Lung (tissue), 11 donors: ENCODE measurements at regions not wholly inside any gene's neighbourhood (a gene's known extent, or its start where the extent isn't known, plus 50 kb on each side); places are given as distances from the start of the nearest gene placed in this dataset.

Experiments used
- ATAC-seq: fragments of 200-7000 bp; cut with Tn5 transposase; one replicate; pipeline ENCODE4 v1.9.1; 2020; ENCODE audit warnings: moderate number of reproducible peaks; ENCODE audit not compliant: insufficient read depth, low FRiP score
- DNase-seq, 3 donors: peaks; one replicate each; pipeline ENCODE4 v3.0.0-alpha.2; 2013 to 2017
- H3K27ac ChIP-seq, 2 donors: one replicate each; pipeline ENCODE4 v1.5.1; 2013; ENCODE audit warnings: mild to moderate bottlenecking in 2 of 2, moderate library complexity in 2 of 2, control low read depth in 1 of 2, inconsistent platforms in 1 of 2, low read depth in 1 of 2, low read length in 1 of 2
- H3K27me3 ChIP-seq, 3 donors: one replicate each; pipeline ENCODE4 v1.5.1; 2013; ENCODE audit warnings: low read length in 2 of 3; ENCODE audit not compliant: control insufficient read depth in 3 of 3, insufficient read depth in 3 of 3
- H3K36me3 ChIP-seq, 4 donors: one replicate each; pipeline ENCODE4 v1.5.1; 2013; ENCODE audit warnings: low read length in 4 of 4, mild to moderate bottlenecking in 1 of 4, moderate library complexity in 1 of 4; ENCODE audit not compliant: control insufficient read depth in 4 of 4, insufficient read depth in 4 of 4
- H3K4me1 ChIP-seq, 5 donors: one replicate each; pipeline ENCODE4 v1.5.1; 2013; ENCODE audit warnings: low read length in 5 of 5, mild to moderate bottlenecking in 2 of 5, moderate library complexity in 1 of 5; ENCODE audit not compliant: control insufficient read depth in 5 of 5, insufficient read depth in 5 of 5
- H3K4me3 ChIP-seq: one replicate; pipeline ENCODE4 v1.5.1; 2013; ENCODE audit warnings: mild to moderate bottlenecking, control low read depth, moderate library complexity
- H3K9ac ChIP-seq, 2 donors: one replicate each; pipeline ENCODE4 v1.5.1; 2013; ENCODE audit warnings: low read length in 2 of 2, control low read depth in 1 of 2; ENCODE audit not compliant: insufficient read depth in 1 of 2
- H3K9me3 ChIP-seq, 4 donors: one replicate each; pipeline ENCODE4 v1.5.1; 2013; ENCODE audit warnings: low read length in 3 of 4, mild to moderate bottlenecking in 1 of 4, moderate library complexity in 1 of 4; ENCODE audit not compliant: control insufficient read depth in 4 of 4, insufficient read depth in 3 of 4
- WGBS, 2 donors: extraction: QIAGEN DNeasy Blood & Tissue Kit; methylation state at CpG; one replicate each; pipeline ENCODE4 v1.1.7; 2013; 5-methylcytosine and 5-hydroxymethylcytosine counted together
- TF ChIP-seq, protein P1 (sequence below): IDR thresholded peaks from 2 replicates; pipeline ENCODE4 v1.5.1; 2012; ENCODE audit warnings: mild to moderate bottlenecking; ENCODE audit errors: control extremely low read depth, extremely low read depth
- donor health status: control.
- donor health status: control.
- donor health status: Bipolar disorder and iron deficiency.
- donor health status: healthy.
- donor health status: DM: yes; HTN: yes; CAD: no.

DNA sequence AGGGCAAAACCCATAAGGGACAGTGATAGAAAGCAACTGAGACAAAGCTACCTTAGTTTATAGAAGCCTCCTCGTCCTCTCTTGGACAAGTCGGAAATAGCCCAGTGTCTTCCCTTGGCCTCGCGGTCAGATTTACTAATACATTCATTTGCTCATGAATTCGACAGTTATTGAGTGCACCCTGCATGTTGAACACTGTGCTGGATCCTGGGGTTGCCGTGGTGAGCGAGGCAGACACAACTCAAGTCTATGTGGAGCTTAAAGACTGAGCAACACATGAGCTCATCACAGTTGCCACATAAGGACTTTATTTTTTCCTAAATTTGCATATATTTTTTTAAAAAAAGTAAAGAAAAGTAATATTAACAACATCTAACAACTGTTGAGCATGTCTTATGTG lies 411.1 kb upstream of the ITGA1 start:
- DNase-seq (peak in 1 of 3 donors; percentile 3), ATAC-seq (no peak)
- TF ChIP-seq, protein P1, sequence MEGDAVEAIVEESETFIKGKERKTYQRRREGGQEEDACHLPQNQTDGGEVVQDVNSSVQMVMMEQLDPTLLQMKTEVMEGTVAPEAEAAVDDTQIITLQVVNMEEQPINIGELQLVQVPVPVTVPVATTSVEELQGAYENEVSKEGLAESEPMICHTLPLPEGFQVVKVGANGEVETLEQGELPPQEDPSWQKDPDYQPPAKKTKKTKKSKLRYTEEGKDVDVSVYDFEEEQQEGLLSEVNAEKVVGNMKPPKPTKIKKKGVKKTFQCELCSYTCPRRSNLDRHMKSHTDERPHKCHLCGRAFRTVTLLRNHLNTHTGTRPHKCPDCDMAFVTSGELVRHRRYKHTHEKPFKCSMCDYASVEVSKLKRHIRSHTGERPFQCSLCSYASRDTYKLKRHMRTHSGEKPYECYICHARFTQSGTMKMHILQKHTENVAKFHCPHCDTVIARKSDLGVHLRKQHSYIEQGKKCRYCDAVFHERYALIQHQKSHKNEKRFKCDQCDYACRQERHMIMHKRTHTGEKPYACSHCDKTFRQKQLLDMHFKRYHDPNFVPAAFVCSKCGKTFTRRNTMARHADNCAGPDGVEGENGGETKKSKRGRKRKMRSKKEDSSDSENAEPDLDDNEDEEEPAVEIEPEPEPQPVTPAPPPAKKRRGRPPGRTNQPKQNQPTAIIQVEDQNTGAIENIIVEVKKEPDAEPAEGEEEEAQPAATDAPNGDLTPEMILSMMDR, result no peak
- Histone ChIP-seq H3K9ac (no peak overlapping the region), H3K9me3 (no peaks in the 10 kb centered on the region), H3K36me3 (no peaks in the 10 kb centered on the region), H3K27me3 (no peaks in the 10 kb centered on the region), H3K27ac (no peak overlapping the region), H3K4me3 (no peak overlapping the region), H3K4me1 (no peaks in the 10 kb centered on the region)
- 79 to 88% methylated on average over 7 of the region's 7 CpGs for WGBS, 2 donors

GRCh38 chr5:52378237-52378636 lies 409.5 kb upstream of the ITGA1 start:
- no peaks in the 10 kb centered on the region for H3K9me3 ChIP-seq
- H3K4me3 ChIP-seq, result no peak overlapping the region
- no peaks in the 10 kb centered on the region for H3K4me1 ChIP-seq
- DNase-seq, result no peak
- H3K27ac ChIP-seq, result no peak overlapping the region
- no peak overlapping the region for H3K9ac ChIP-seq
- H3K27me3 ChIP-seq, result no peaks in the 10 kb centered on the region
- no peak for ATAC-seq
- H3K36me3 ChIP-seq, result no peaks in the 10 kb centered on the region
- TF ChIP-seq, protein P1, result no peak

- Histone ChIP-seq H3K27ac (no peak overlapping the region), H3K27me3 (no peaks in the 10 kb centered on the region), H3K36me3 (no peaks in the 10 kb centered on the region), H3K9me3 (no peaks in the 10 kb centered on the region), H3K9ac (no peak overlapping the region), H3K4me1 (no peaks in the 10 kb centered on the region), H3K4me3 (no peak overlapping the region)
- TF ChIP-seq, protein P1, result no peak
- DNase-seq (no peak), ATAC-seq (no peak)
- WGBS, 2 donors, result 94 to 95% methylated on average over 3 of the region's 3 CpGs
Observed at GRCh38 chr5:52388349-52388748, 399.4 kb upstream of the ITGA1 start.

- 82 to 87% methylated on average over 3 of the region's 3 CpGs for WGBS, 2 donors
- H3K9me3 ChIP-seq, result no peaks in the 10 kb centered on the region
Observed at GRCh38 chr5:52392321-52392720, 395.4 kb upstream of the ITGA1 start.

More at GRCh38 chr5:52392321-52392720, 395.4 kb upstream of the ITGA1 start:
- DNase-seq (peak in 2 of 3 donors; percentile 8 to 17), ATAC-seq (no peak)
- no peaks in the 10 kb centered on the region for H3K4me1 ChIP-seq
- H3K27me3 ChIP-seq, result peaks cover 0 to 2% (median 0%) of the 10 kb centered on the region in 3 donors
- no peak overlapping the region for H3K9ac ChIP-seq
- TF ChIP-seq, protein P1, result no peak
- no peak overlapping the region for H3K27ac ChIP-seq
- no peaks in the 10 kb centered on the region for H3K36me3 ChIP-seq
- H3K4me3 ChIP-seq, result no peak overlapping the region
